CD14-positive monocyte (primary cell): ENCODE measurements at regions not wholly inside any gene's neighbourhood (a gene's known extent, or its start where the extent isn't known, plus 50 kb on each side); places are given as distances from the start of the nearest gene placed in this dataset.

ENCODE experiments used
- DNase-seq, 3 donors: peaks; one replicate each; pipeline ENCODE4 v3.0.0-alpha.2; 2011 to 2022
- H2AFZ ChIP-seq: 2 replicates; pipeline ENCODE4 v1.6.0; 2012; ENCODE audit warnings: mild to moderate bottlenecking, low read depth, low read length, inconsistent platforms; ENCODE audit not compliant: insufficient read depth, poor library complexity, severe bottlenecking
- H3K27ac ChIP-seq, 2 donors: 1 replicate in 1 of 2; 2 replicates in 1 of 2; pipeline ENCODE4 v1.5.1; 2012 to 2013; ENCODE audit warnings: low read length in 2 of 2, control low read depth in 1 of 2, inconsistent platforms in 1 of 2, low read depth in 1 of 2, mild to moderate bottlenecking in 1 of 2
- H3K27me3 ChIP-seq, 2 donors: one replicate each; pipeline versions ENCODE4 v1.6.0 to v1.6.1; 2011 to 2013; ENCODE audit warnings: low read length in 2 of 2; ENCODE audit not compliant: control insufficient read depth in 2 of 2, insufficient read depth in 2 of 2
- H3K36me3 ChIP-seq, 2 donors: replicated peaks in 1 of 2; 1 replicate in 1 of 2; 2 replicates in 1 of 2; pipeline versions ENCODE4 v1.5.1 to v1.6.1; 2012 to 2013; ENCODE audit warnings: low read length in 2 of 2, control low read depth in 1 of 2, inconsistent platforms in 1 of 2, mild to moderate bottlenecking in 1 of 2; ENCODE audit not compliant: insufficient read depth in 2 of 2, control insufficient read depth in 1 of 2
- H3K4me1 ChIP-seq, 2 donors: 1 replicate in 1 of 2; 2 replicates in 1 of 2; pipeline versions ENCODE4 v1.5.1 to v1.6.1; 2012 to 2013; ENCODE audit warnings: low read length in 2 of 2, control low read depth in 1 of 2, inconsistent platforms in 1 of 2, mild to moderate bottlenecking in 1 of 2, moderate library complexity in 1 of 2; ENCODE audit not compliant: insufficient read depth in 2 of 2, control insufficient read depth in 1 of 2
- H3K4me2 ChIP-seq: replicated peaks from 2 replicates; pipeline ENCODE3; 2012; ENCODE audit warnings: low read length, moderate library complexity, mild to moderate bottlenecking; ENCODE audit not compliant: poor library complexity, severe bottlenecking; ENCODE audit errors: extremely low read depth
- H3K4me3 ChIP-seq, 3 experiments: fragments of 200-600 bp in 1 of 3; sonication (generic) in 1 of 3; replicated peaks in 1 of 3; 1 replicate in 2 of 3; 2 replicates in 1 of 3; pipeline ENCODE4 v1.5.1; 2011 to 2013; ENCODE audit warnings: low read length in 3 of 3, mild to moderate bottlenecking in 3 of 3, control low read depth in 2 of 3, low read depth in 2 of 3, inconsistent platforms in 1 of 3, moderate library complexity in 1 of 3
- H3K79me2 ChIP-seq: 2 replicates; pipeline ENCODE4 v1.6.0; 2012; ENCODE audit warnings: mild to moderate bottlenecking, control low read depth, inconsistent platforms, low read length, moderate library complexity; ENCODE audit not compliant: insufficient read depth
- H3K9ac ChIP-seq: 2 replicates; pipeline ENCODE4 v1.6.0; 2017; ENCODE audit warnings: low read length, mild to moderate bottlenecking; ENCODE audit not compliant: insufficient read depth, poor library complexity, severe bottlenecking
- H3K9me3 ChIP-seq, 2 donors: replicated peaks in 1 of 2; 1 replicate in 1 of 2; 2 replicates in 1 of 2; pipeline versions ENCODE4 v1.5.1 to v1.6.1; 2012 to 2013; ENCODE audit warnings: low read length in 2 of 2, control low read depth in 1 of 2; ENCODE audit not compliant: control insufficient read depth in 1 of 2, insufficient read depth in 1 of 2
- H4K20me1 ChIP-seq: 2 replicates; pipeline ENCODE4 v1.6.0; 2012; ENCODE audit warnings: mild to moderate bottlenecking, low read length, control low read depth, moderate library complexity; ENCODE audit not compliant: insufficient read depth
- H3K27ac Mint-ChIP-seq, 7 donors: one replicate each; pipeline ENCODE4 v1.8.0; 2020; ENCODE audit warnings: mild to moderate bottlenecking in 7 of 7, mixed read lengths in 7 of 7, moderate library complexity in 6 of 7, inconsistent platforms in 2 of 7
- H3K27me3 Mint-ChIP-seq, 3 donors: one replicate each; pipeline ENCODE4 v1.8.0; 2021 to 2022; ENCODE audit warnings: low read depth in 3 of 3, mild to moderate bottlenecking in 3 of 3, mixed read lengths in 3 of 3, moderate library complexity in 3 of 3, inconsistent platforms in 1 of 3
- H3K36me3 Mint-ChIP-seq, 2 donors: one replicate each; pipeline ENCODE4 v1.8.0; 2020; ENCODE audit warnings: mixed read lengths in 2 of 2, inconsistent platforms in 1 of 2, mild to moderate bottlenecking in 1 of 2
- H3K4me1 Mint-ChIP-seq: one replicate; pipeline ENCODE4 v1.8.0; 2020; ENCODE audit warnings: mild to moderate bottlenecking, mixed read lengths
- H3K4me3 Mint-ChIP-seq, 2 donors: one replicate each; pipeline ENCODE4 v1.8.0; 2020; ENCODE audit warnings: mild to moderate bottlenecking in 2 of 2, mixed read lengths in 2 of 2, moderate library complexity in 1 of 2
- H3K9me3 Mint-ChIP-seq, 7 donors: one replicate each; pipeline ENCODE4 v1.8.0; 2020 to 2022; ENCODE audit warnings: mixed read lengths in 7 of 7, mild to moderate bottlenecking in 6 of 7, moderate library complexity in 6 of 7, inconsistent platforms in 2 of 7
- WGBS: methylation state at CpG from one replicate; pipeline ENCODE4 v1.1.5; 2013; ENCODE audit warnings: missing lambda C conversion rate; ENCODE audit not compliant: insufficient coverage; 5-methylcytosine and 5-hydroxymethylcytosine counted together
- intact Hi-C, 2 donors: fragments of 100-400 bp; cut with micrococcal nuclease; formaldehyde crosslinking; loops; one replicate each; pipeline versions ENCODE4 v1.15.0 to v1.15.1; 2023
- TF ChIP-seq, protein P1 (sequence below): fragments of 200-600 bp; IDR thresholded peaks from one replicate; pipeline ENCODE4 v1.8.0; 2022; ENCODE audit warnings: antibody characterized with exemption, mild to moderate bottlenecking

DNA sequence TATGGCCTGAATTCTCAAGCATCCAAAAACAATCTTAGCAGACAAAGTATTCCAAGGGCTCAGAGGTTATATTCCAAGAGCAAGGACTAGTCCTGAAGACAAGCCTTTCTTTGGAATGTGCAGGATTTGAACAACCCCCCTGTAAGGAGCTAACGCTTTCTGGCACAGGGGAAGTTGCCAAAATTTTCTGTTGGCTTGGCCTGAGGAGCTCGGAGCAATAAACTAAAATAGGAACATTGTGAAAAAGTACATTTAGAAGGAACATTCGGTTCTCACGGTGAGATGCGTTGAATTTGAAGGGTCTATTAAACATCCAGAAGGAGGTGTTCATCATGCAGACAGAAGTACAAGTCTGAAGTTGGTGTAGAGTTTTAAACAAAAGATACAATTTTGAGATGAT is 1030.5 kb upstream of the CELF2 start:
- H4K20me1 ChIP-seq = no peaks in the 10 kb centered on the region
- no peak overlapping the region for H2AFZ ChIP-seq
- H3K4me3 ChIP-seq = no peak overlapping the region
- H3K27ac Mint-ChIP-seq = no peak overlapping the region
- H3K36me3 ChIP-seq = no peaks in the 10 kb centered on the region
- H3K4me3 Mint-ChIP-seq = no peak overlapping the region
- no peaks in the 10 kb centered on the region for H3K79me2 ChIP-seq
- H3K36me3 Mint-ChIP-seq = no peaks in the 10 kb centered on the region
- H3K9ac ChIP-seq = no peak overlapping the region
- H3K4me2 ChIP-seq = no peak overlapping the region
- peaks cover 0 to 14% (median 6%) of the 10 kb centered on the region in 7 donors for H3K9me3 Mint-ChIP-seq
- no peaks in the 10 kb centered on the region for H3K27me3 Mint-ChIP-seq
- no peaks in the 10 kb centered on the region for H3K4me1 ChIP-seq
- H3K4me1 Mint-ChIP-seq = no peaks in the 10 kb centered on the region
- no peak for DNase-seq
- TF ChIP-seq, protein P1, sequence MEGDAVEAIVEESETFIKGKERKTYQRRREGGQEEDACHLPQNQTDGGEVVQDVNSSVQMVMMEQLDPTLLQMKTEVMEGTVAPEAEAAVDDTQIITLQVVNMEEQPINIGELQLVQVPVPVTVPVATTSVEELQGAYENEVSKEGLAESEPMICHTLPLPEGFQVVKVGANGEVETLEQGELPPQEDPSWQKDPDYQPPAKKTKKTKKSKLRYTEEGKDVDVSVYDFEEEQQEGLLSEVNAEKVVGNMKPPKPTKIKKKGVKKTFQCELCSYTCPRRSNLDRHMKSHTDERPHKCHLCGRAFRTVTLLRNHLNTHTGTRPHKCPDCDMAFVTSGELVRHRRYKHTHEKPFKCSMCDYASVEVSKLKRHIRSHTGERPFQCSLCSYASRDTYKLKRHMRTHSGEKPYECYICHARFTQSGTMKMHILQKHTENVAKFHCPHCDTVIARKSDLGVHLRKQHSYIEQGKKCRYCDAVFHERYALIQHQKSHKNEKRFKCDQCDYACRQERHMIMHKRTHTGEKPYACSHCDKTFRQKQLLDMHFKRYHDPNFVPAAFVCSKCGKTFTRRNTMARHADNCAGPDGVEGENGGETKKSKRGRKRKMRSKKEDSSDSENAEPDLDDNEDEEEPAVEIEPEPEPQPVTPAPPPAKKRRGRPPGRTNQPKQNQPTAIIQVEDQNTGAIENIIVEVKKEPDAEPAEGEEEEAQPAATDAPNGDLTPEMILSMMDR = no peak
- H3K27me3 ChIP-seq = no peaks in the 10 kb centered on the region
- WGBS = 100% methylated on average over 3 of the region's 5 CpGs
- H3K27ac ChIP-seq = no peak overlapping the region
- intact Hi-C loops = no loop called here
- peaks cover 0 to 10% of the 10 kb centered on the region in 2 donors for H3K9me3 ChIP-seq

DNA sequence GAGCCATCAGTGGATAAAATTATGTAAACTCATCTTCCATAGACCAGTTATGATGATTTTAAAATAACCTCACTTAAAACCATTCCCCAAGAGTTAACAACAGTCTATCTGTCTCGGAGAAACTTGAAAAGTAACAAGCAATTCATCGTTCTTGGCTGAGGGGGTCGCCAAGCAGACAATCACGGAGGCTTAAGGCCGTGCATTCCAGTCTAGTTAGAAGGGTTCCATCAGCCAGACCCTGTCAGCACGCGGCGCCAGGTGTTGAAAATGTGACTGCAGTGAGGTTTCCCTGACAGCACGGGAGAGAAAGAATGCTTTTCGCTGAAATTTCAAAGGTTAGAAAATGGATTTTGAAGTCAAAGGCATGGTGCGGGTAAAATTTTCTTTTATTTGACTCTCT is 1025.0 kb upstream of the CELF2 start:
- H3K36me3 Mint-ChIP-seq = no peaks in the 10 kb centered on the region
- Histone ChIP-seq H2AFZ (no peak overlapping the region), H3K27me3 (no peaks in the 10 kb centered on the region), H3K4me3 (no peak overlapping the region), H3K9ac (no peak overlapping the region), H3K4me1 (no peaks in the 10 kb centered on the region), H3K27ac (no peak overlapping the region), H3K36me3 (no peaks in the 10 kb centered on the region), H3K9me3 (no peaks in the 10 kb centered on the region), H4K20me1 (no peaks in the 10 kb centered on the region), H3K79me2 (no peaks in the 10 kb centered on the region), H3K4me2 (no peak overlapping the region)
- TF ChIP-seq, protein P1 = no peak
- no peaks in the 10 kb centered on the region for H3K4me1 Mint-ChIP-seq
- no peak overlapping the region for H3K4me3 Mint-ChIP-seq
- no peaks in the 10 kb centered on the region for H3K27me3 Mint-ChIP-seq
- intact Hi-C loops = no loop called here
- DNase-seq = no peak
- 89% methylated on average over 10 of the region's 11 CpGs for WGBS
- H3K9me3 Mint-ChIP-seq = peaks cover 0 to 10% (median 6%) of the 10 kb centered on the region in 7 donors
- H3K27ac Mint-ChIP-seq = no peak overlapping the region
